H1 (cell line): ENCODE measurements at regions not wholly inside any gene's neighbourhood (a gene's known extent, or its start where the extent isn't known, plus 50 kb on each side); places are given as distances from the start of the nearest gene placed in this dataset.

Source experiments
- CTCF ChIA-PET: fragments of 300-600 bp; sonication (Branson Sonifier 250); formaldehyde crosslinking; loops from one replicate; lab custom pipeline; 2021; ENCODE audit not compliant: partially characterized antibody; lab: Charles Lee
- POLR2A ChIA-PET: fragments of 300-600 bp; sonication (Branson Sonifier 250); formaldehyde crosslinking; loops from one replicate; lab custom pipeline; 2021; ENCODE audit warnings: inconsistent platforms; ENCODE audit not compliant: partially characterized antibody; lab: Charles Lee
- DNase-seq, 2 experiments: peaks; one replicate each; pipeline versions ENCODE4 v3.0.0 to v3.0.0-alpha.2; 2010 to 2022; ENCODE audit warnings: low spot score in 2 of 2, low read depth in 1 of 2, mixed read lengths in 1 of 2
- FAIRE-seq: peaks from 2 replicates; lab custom pipeline; 2011; peaks lifted over from hg19 to GRCh38; lab: Jason Lieb, UNC
- H2AFZ ChIP-seq: 2 replicates; pipeline ENCODE4 v1.8.1; 2012; ENCODE audit warnings: low read length, inconsistent platforms
- H2AK5ac ChIP-seq: 2 replicates; pipeline ENCODE4 v1.6.1; 2013; ENCODE audit warnings: low read depth, low read length
- H2BK120ac ChIP-seq: replicated peaks from 2 replicates; pipeline ENCODE3; 2013; ENCODE audit warnings: low read depth, low read length, inconsistent platforms
- H2BK12ac ChIP-seq: 2 replicates; pipeline ENCODE4 v1.6.1; 2013; ENCODE audit warnings: low read depth, low read length
- H2BK15ac ChIP-seq: 2 replicates; pipeline ENCODE4 v1.6.1; 2013; ENCODE audit warnings: low read length
- H2BK20ac ChIP-seq: 2 replicates; pipeline ENCODE4 v1.6.1; 2013; ENCODE audit warnings: low read length
- H2BK5ac ChIP-seq: 2 replicates; pipeline ENCODE4 v1.6.1; 2013; ENCODE audit warnings: low read depth, low read length
- H3K14ac ChIP-seq: 2 replicates; pipeline ENCODE4 v1.6.1; 2013; ENCODE audit warnings: inconsistent platforms; ENCODE audit not compliant: insufficient read length
- H3K18ac ChIP-seq: 2 replicates; pipeline ENCODE4 v1.6.1; 2013; ENCODE audit warnings: low read length; ENCODE audit errors: extremely low read depth
- H3K23ac ChIP-seq: 2 replicates; pipeline ENCODE4 v1.6.1; 2013; ENCODE audit warnings: inconsistent platforms; ENCODE audit not compliant: insufficient read length
- H3K23me2 ChIP-seq: 2 replicates; pipeline ENCODE4 v1.6.1; 2013; ENCODE audit warnings: low read depth, low read length
- H3K27ac ChIP-seq: 2 replicates; pipeline ENCODE4 v1.6.1; 2011; ENCODE audit warnings: low read depth, low read length, inconsistent platforms
- H3K27me3 ChIP-seq, 4 experiments: replicated peaks in 1 of 4; 1 replicate in 1 of 4; 2 replicates in 3 of 4; pipeline versions ENCODE4 v1.6.1 to v1.8.1; 2011 to 2013; ENCODE audit warnings: low read length in 3 of 4, mild to moderate bottlenecking in 3 of 4, inconsistent platforms in 2 of 4, mixed read lengths in 2 of 4, moderate library complexity in 1 of 4; ENCODE audit not compliant: control insufficient read depth in 3 of 4, insufficient read depth in 3 of 4; ENCODE audit errors: extremely low read depth in 1 of 4
- H3K36me3 ChIP-seq, 4 experiments: 2 replicates each; pipeline versions ENCODE4 v1.6.1 to v1.8.1; 2011 to 2013; ENCODE audit warnings: mild to moderate bottlenecking in 4 of 4, low read length in 3 of 4, moderate library complexity in 2 of 4, control low read depth in 1 of 4, inconsistent platforms in 1 of 4; ENCODE audit not compliant: insufficient read depth in 4 of 4, control insufficient read depth in 2 of 4
- H3K4ac ChIP-seq: replicated peaks from 2 replicates; pipeline ENCODE3; 2013; ENCODE audit warnings: low read length, low read depth, mixed read lengths, inconsistent platforms; ENCODE audit not compliant: insufficient read length
- H3K4me1 ChIP-seq, 4 experiments: replicated peaks in 1 of 4; 1 replicate in 1 of 4; 2 replicates in 3 of 4; pipeline versions ENCODE4 v1.6.1 to v1.8.1; 2011 to 2013; ENCODE audit warnings: low read length in 3 of 4, inconsistent platforms in 2 of 4, mixed read lengths in 1 of 4; ENCODE audit not compliant: insufficient read depth in 4 of 4, control insufficient read depth in 3 of 4
- H3K4me2 ChIP-seq, 2 experiments: 2 replicates each; pipeline versions ENCODE4 v1.6.1 to v1.8.1; 2011 to 2013; ENCODE audit warnings: low read depth in 2 of 2, low read length in 2 of 2, control low read depth in 1 of 2, inconsistent platforms in 1 of 2, mild to moderate bottlenecking in 1 of 2; ENCODE audit not compliant: insufficient read depth in 1 of 2
- H3K4me3 ChIP-seq, 4 experiments: fragments of 200-600, 300-600 bp in 1 of 4; sonication (generic), shearing (Covaris generic), sonication (Bioruptor Twin) in 1 of 4; 2 replicates each; pipeline versions ENCODE4 v1.5.1 to v1.8.1; 2011 to 2016; ENCODE audit warnings: low read length in 4 of 4, low read depth in 3 of 4, control low read depth in 2 of 4, inconsistent platforms in 2 of 4, mild to moderate bottlenecking in 2 of 4, mixed read lengths in 1 of 4, moderate library complexity in 1 of 4; ENCODE audit not compliant: insufficient read depth in 2 of 4; ENCODE audit errors: extremely low read depth in 1 of 4
- H3K56ac ChIP-seq: replicated peaks from 2 replicates; pipeline ENCODE3; 2013; ENCODE audit warnings: low read depth, mild to moderate bottlenecking, mixed read lengths, low read length, inconsistent platforms; ENCODE audit not compliant: insufficient read length
- H3K79me1 ChIP-seq: 2 replicates; pipeline ENCODE4 v1.6.1; 2013; ENCODE audit warnings: low read depth, low read length, control low read depth
- H3K79me2 ChIP-seq, 2 experiments: 2 replicates each; pipeline versions ENCODE4 v1.6.1 to v1.8.1; 2012 to 2013; ENCODE audit warnings: low read length in 2 of 2, mild to moderate bottlenecking in 2 of 2, inconsistent platforms in 1 of 2; ENCODE audit not compliant: insufficient read depth in 2 of 2, control insufficient read depth in 1 of 2
- H3K9ac ChIP-seq, 4 experiments: replicated peaks in 1 of 4; 1 replicate in 1 of 4; 2 replicates in 3 of 4; pipeline versions ENCODE4 v1.6.1 to v1.8.1; 2011 to 2013; ENCODE audit warnings: low read depth in 3 of 4, low read length in 3 of 4, control low read depth in 2 of 4, mild to moderate bottlenecking in 2 of 4, moderate library complexity in 2 of 4, inconsistent platforms in 1 of 4; ENCODE audit errors: extremely low read depth in 1 of 4
- H3K9me3 ChIP-seq, 2 experiments: 2 replicates each; pipeline versions ENCODE4 v1.6.1 to v1.8.1; 2012 to 2013; ENCODE audit warnings: mild to moderate bottlenecking in 2 of 2, moderate library complexity in 2 of 2, control low read depth in 1 of 2, inconsistent platforms in 1 of 2, low read depth in 1 of 2, low read length in 1 of 2, mixed read lengths in 1 of 2; ENCODE audit not compliant: insufficient read depth in 2 of 2
- H4K20me1 ChIP-seq, 2 experiments: replicated peaks in 1 of 2; 2 replicates each; pipeline versions ENCODE3 to v1.8.1; 2011 to 2013; ENCODE audit warnings: inconsistent platforms in 2 of 2, low read length in 2 of 2, mild to moderate bottlenecking in 1 of 2; ENCODE audit not compliant: insufficient read depth in 2 of 2, control insufficient read depth in 1 of 2
- H4K5ac ChIP-seq: 2 replicates; pipeline ENCODE4 v1.6.1; 2013; ENCODE audit warnings: low read length, low read depth, mixed read lengths, inconsistent platforms; ENCODE audit not compliant: insufficient read length
- H4K8ac ChIP-seq: 2 replicates; pipeline ENCODE4 v1.8.0; 2013; ENCODE audit warnings: mild to moderate bottlenecking, moderate library complexity, low read length, inconsistent platforms; ENCODE audit not compliant: insufficient read depth; ENCODE audit errors: extremely low read depth
- H4K91ac ChIP-seq: replicated peaks from 2 replicates; pipeline ENCODE3; 2013; ENCODE audit warnings: low read length, mixed read lengths, inconsistent platforms; ENCODE audit not compliant: insufficient read length
- FOSL1 ChIP-seq: IDR thresholded peaks from 2 replicates; pipeline ENCODE4 v1.6.1; 2011; ENCODE audit warnings: mild to moderate bottlenecking, low read depth, low read length, moderate library complexity; ENCODE audit not compliant: insufficient read depth
- JUN ChIP-seq: IDR thresholded peaks from 2 replicates; pipeline ENCODE4 v1.6.1; 2011; ENCODE audit warnings: low read depth, mild to moderate bottlenecking, improper control_type of control experiment, low read length
- SP4 ChIP-seq: IDR thresholded peaks from 2 replicates; pipeline ENCODE4 v1.6.1; 2012; ENCODE audit warnings: low read length, inconsistent platforms
- ZNF274 ChIP-seq: IDR thresholded peaks from 2 replicates; pipeline ENCODE4 v1.7.0; 2012; ENCODE audit warnings: low read length, borderline replicate concordance; ENCODE audit errors: extremely low read depth
- WGBS, 2 experiments: shearing (Covaris generic) in 1 of 2; methylation state at CpG; one replicate each; pipeline versions ENCODE4 v1.1.6 to v1.1.7; 2013 to 2015; ENCODE audit warnings: low lambda C conversion rate in 2 of 2, mixed read lengths in 2 of 2, inconsistent platforms in 1 of 2, low coverage in 1 of 2, missing lambda C conversion rate in 1 of 2; ENCODE audit not compliant: insufficient replicate concordance in 2 of 2, insufficient coverage in 1 of 2, insufficient read length in 1 of 2; ENCODE audit errors: extremely low coverage in 1 of 2, missing lambda C conversion rate in 1 of 2; 5-methylcytosine and 5-hydroxymethylcytosine counted together

DNA sequence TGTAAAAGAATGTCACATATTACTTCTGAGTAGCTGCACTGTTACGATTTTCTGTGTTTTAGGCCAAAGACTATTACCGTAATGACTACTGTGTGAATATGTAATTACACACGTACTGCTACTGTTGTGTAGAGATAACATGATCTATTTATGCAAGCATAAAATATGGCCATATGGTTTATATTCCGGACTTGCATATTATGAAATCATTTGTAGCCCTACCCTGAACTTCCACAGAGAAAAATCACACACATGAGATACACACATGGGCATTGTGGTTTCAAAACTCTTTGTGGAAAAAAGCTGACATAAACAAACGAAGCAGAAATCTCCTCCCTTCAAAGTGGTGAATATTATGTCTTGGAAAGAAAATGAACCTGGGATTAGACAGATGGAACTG lies 373.0 kb upstream of the ADAMTS5 start:
- Histone ChIP-seq H4K5ac (no peak overlapping the region), H2BK15ac (no peak overlapping the region), H3K27ac (no peak overlapping the region), H3K23me2 (no peaks in the 10 kb centered on the region), H2BK5ac (no peak overlapping the region), H2BK120ac (no peak overlapping the region), H3K36me3 (no peaks in the 10 kb centered on the region), H2AFZ (no peak overlapping the region), H3K79me1 (no peaks in the 10 kb centered on the region), H4K8ac (no peak overlapping the region), H3K14ac (no peak overlapping the region), H3K9me3 (no peaks in the 10 kb centered on the region), H3K18ac (no peak overlapping the region), H3K4me1 (no peaks in the 10 kb centered on the region), H3K4me2 (no peak overlapping the region), H2BK12ac (no peak overlapping the region), H4K20me1 (no peaks in the 10 kb centered on the region), H3K4me3 (no peak overlapping the region), H3K23ac (no peak overlapping the region), H3K79me2 (no peaks in the 10 kb centered on the region), H3K9ac (no peak overlapping the region), H2AK5ac (no peak overlapping the region), H2BK20ac (no peak overlapping the region), H3K56ac (no peak overlapping the region), H4K91ac (no peak overlapping the region), H3K27me3 (no peaks in the 10 kb centered on the region), H3K4ac (no peak overlapping the region)
- 95% methylated on average over 5 of the region's 5 CpGs; no CpG with 5 or more reads in 1 of the 2 experiments for WGBS, 2 experiments
- CTCF ChIA-PET, result no interaction called here
- TF ChIP-seq ZNF274 (no peak), FOSL1 (no peak), SP4 (no peak), JUN (no peak)
- POLR2A ChIA-PET, result no interaction called here
- DNase-seq, result no peak
- FAIRE-seq, result no peak
